Loucy (cell line): ENCODE measurements at regions not wholly inside any gene's neighbourhood (a gene's known extent, or its start where the extent isn't known, plus 50 kb on each side); places are given as distances from the start of the nearest gene placed in this dataset.

Experiments
- CTCF ChIP-seq: fragments of 200-600 bp; sonication (generic); conservative IDR thresholded peaks from 2 replicates; pipeline ENCODE4 v1.5.1; 2014; ENCODE audit warnings: mild to moderate bottlenecking, antibody characterized with exemption, low read length
- EZH2phosphoT487 ChIP-seq: fragments of 200-600 bp; IDR thresholded peaks from 2 replicates; pipeline ENCODE4 v1.6.1; 2018; ENCODE audit warnings: antibody characterized with exemption, mild to moderate bottlenecking, moderate library complexity, borderline replicate concordance

DNA sequence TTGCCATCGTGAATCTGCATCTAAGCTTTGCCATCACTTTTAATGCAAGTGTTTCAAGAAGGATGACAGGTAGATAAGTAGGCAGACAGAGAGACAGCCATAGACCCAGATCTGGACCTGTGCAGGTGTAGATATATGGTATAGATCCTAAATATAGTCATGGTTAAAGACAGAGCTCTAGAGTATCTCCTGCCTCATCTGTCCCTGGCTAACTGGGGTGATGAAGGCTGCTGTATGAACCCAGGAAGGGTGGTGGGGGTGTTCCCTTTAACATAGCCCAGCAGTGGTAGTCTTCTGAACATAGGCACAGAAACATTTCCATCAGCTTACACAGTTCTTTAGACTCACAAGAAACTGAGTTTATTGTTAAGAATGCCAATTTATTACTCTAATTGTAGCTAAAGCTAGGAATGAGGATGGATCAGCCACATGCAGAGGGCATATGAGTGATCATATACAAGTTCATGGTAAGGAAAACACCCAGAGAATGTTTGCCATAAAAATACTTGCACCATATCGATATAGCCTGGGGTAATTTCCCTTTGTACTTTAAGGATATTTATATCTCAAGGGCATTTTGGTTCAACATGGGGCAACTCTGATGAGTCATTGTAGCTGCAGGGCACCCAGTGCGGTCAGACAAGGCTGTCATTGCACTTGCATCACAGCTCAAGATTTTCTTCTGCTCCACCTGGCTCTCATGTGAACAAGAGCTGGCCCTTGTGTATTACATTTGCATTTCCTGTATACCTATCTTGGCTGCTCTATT is 587.2 kb downstream of the EPM2A start:
- no peak for TF ChIP-seq CTCF
- no peak for TF ChIP-seq EZH2phosphoT487
